ENCODE measurements at regions not wholly inside any gene's neighbourhood (a gene's known extent, or its start where the extent isn't known, plus 50 kb on each side); places are given as distances from the start of the nearest gene placed in this dataset.

DNA sequence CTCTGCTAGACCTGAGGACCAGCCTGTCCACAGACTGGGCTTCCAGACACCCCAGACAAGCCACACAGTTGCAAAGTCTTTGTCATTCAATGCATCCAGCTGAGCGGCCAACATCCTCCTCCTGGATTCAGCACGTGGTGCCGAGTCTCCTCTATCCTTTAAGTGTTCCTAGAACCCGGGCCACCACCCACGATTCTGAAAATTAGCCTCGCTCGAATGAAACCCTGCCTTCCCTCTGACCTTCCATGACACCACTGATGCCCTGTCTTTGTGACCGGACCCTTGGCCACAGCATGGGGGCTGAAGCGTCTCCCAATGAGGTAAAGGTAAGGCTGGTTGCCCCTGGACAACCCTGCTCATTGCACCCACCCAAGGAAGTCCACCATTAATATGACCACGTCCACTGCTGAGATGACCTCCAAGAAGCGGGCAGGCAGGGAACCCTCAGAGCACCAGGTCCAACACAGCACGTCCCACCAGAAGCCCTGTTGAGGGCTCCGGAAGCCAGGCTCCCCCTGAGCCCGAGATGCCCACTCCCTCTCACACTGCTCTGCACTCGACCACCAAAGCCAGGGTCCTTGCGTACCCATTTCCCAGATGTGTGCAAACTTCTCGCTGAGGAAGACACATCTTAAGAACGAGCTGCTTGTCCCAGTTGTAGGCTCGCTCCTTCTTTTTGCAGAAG lies 279.0 kb downstream of the CTTN start:
- no peak overlapping the region for H3K4me3 ChIP-seq (ENCODE audit: low read length)
- H3K27me3 ChIP-seq (ENCODE audit: control insufficient read depth, insufficient read depth, low read length), result peaks cover 2% of the 10 kb centered on the region
- no peaks in the 10 kb centered on the region for H3K9me3 ChIP-seq (replicated peaks; ENCODE audit: control insufficient read depth, low read depth, low read length)
- no peaks in the 10 kb centered on the region for H3K4me1 ChIP-seq (ENCODE audit: control insufficient read depth, insufficient read depth, low read length)
- 90% methylated on average over 18 of the region's 19 CpGs for WGBS (ENCODE audit: insufficient coverage)
- no peak overlapping the region for H3K27ac ChIP-seq (ENCODE audit: low read length)
- DNase-seq, result no peak
- H3K36me3 ChIP-seq (ENCODE audit: control insufficient read depth, insufficient read depth, low read length), result no peaks in the 10 kb centered on the region

DNA sequence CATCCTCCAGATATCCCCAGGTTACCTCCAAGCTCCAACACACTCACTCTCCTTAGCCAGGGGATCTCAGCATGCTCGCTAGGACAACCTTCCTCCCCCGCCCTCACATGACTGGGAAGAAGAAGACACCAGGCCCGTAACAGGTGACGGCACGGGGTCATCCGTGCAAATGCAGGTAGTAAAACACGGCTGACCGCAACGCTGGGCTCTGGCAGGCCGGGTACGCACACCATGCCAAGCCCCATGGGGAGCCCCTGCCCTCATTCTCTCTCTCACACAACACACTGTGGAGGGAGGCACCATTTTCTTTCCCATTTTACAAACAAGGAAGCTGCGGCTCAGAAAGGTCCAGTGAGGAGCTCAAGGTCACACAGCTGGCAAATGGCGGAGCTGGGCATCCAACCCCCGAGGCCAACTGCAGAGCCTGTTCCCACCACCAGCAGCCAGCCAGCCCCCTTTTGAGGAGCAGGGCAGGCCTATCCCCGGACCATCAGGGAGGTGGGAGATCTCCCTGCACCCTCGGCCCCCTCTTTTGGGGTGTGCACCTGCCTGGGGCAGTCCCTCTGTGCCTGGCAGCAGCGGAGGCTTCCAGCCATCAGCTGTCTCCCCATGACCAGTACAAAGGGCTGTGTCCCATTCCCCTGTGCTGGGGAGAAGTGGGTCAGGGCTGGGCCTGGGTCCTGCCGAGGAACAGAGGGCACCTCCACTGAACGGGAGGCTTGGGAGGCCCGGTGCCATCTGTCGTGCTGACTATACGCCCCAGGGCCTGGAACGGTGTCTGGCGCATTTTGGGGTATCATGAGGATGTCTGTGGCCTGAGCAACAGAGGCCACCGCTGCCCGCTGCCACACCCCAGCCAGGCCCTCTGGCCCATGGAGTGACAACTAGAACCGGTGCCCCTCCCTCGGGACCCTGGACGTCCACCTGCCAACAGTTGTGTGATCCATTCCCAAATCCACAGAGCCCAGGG lies 280.9 kb downstream of the CTTN start:
- WGBS (ENCODE audit: insufficient coverage), result 85% methylated on average over 26 of the region's 29 CpGs
- Histone ChIP-seq H3K4me3 (ENCODE audit: low read length) (no peak overlapping the region), H3K27ac (ENCODE audit: low read length) (no peak overlapping the region), H3K4me1 (ENCODE audit: control insufficient read depth, insufficient read depth, low read length) (no peaks in the 10 kb centered on the region), H3K9me3 (replicated peaks; ENCODE audit: control insufficient read depth, low read depth, low read length) (no peaks in the 10 kb centered on the region), H3K27me3 (ENCODE audit: control insufficient read depth, insufficient read depth, low read length) (peaks cover 2% of the 10 kb centered on the region), H3K36me3 (ENCODE audit: control insufficient read depth, insufficient read depth, low read length) (no peaks in the 10 kb centered on the region)
- DNase-seq, result no peak

GRCh38 chr11:70680781-70681281 lies 282.5 kb downstream of the CTTN start:
- 63% methylated on average over 12 of the region's 13 CpGs for WGBS (ENCODE audit: insufficient coverage)
- peaks cover under 1% of the 10 kb centered on the region for H3K27me3 ChIP-seq (ENCODE audit: control insufficient read depth, insufficient read depth, low read length)

GRCh38 chr11:70682056-70682455 lies 283.7 kb downstream of the CTTN start:
- Histone ChIP-seq H3K27me3 (ENCODE audit: control insufficient read depth, insufficient read depth, low read length) (no peaks in the 10 kb centered on the region), H3K27ac (ENCODE audit: low read length) (no peak overlapping the region), H3K4me3 (ENCODE audit: low read length) (no peak overlapping the region), H3K4me1 (ENCODE audit: control insufficient read depth, insufficient read depth, low read length) (no peaks in the 10 kb centered on the region), H3K9me3 (replicated peaks; ENCODE audit: control insufficient read depth, low read depth, low read length) (no peaks in the 10 kb centered on the region), H3K36me3 (ENCODE audit: control insufficient read depth, insufficient read depth, low read length) (no peaks in the 10 kb centered on the region)
- no peak for DNase-seq
- 81% methylated on average over 8 of the region's 10 CpGs for WGBS (ENCODE audit: insufficient coverage)

More at GRCh38 chr11:70680781-70681281, 282.5 kb downstream of the CTTN start:
- no peaks in the 10 kb centered on the region for H3K36me3 ChIP-seq (ENCODE audit: control insufficient read depth, insufficient read depth, low read length)
- H3K4me3 ChIP-seq (ENCODE audit: low read length), result no peak overlapping the region
- no peak overlapping the region for H3K27ac ChIP-seq (ENCODE audit: low read length)
- no peaks in the 10 kb centered on the region for H3K4me1 ChIP-seq (ENCODE audit: control insufficient read depth, insufficient read depth, low read length)
- DNase-seq, result no peak
- H3K9me3 ChIP-seq (replicated peaks; ENCODE audit: control insufficient read depth, low read depth, low read length), result no peaks in the 10 kb centered on the region

- no peak for DNase-seq
- H3K36me3 ChIP-seq (ENCODE audit: control insufficient read depth, insufficient read depth, low read length), result no peaks in the 10 kb centered on the region
- WGBS (ENCODE audit: insufficient coverage), result 91% methylated on average over 10 of the region's 12 CpGs
- no peaks in the 10 kb centered on the region for H3K27me3 ChIP-seq (ENCODE audit: control insufficient read depth, insufficient read depth, low read length)
- H3K27ac ChIP-seq (ENCODE audit: low read length), result no peak overlapping the region
- H3K4me1 ChIP-seq (ENCODE audit: control insufficient read depth, insufficient read depth, low read length), result no peaks in the 10 kb centered on the region
- H3K4me3 ChIP-seq (ENCODE audit: low read length), result no peak overlapping the region
- H3K9me3 ChIP-seq (replicated peaks; ENCODE audit: control insufficient read depth, low read depth, low read length), result no peaks in the 10 kb centered on the region
Observed at GRCh38 chr11:70682760-70683159, 284.4 kb downstream of the CTTN start.

DNA sequence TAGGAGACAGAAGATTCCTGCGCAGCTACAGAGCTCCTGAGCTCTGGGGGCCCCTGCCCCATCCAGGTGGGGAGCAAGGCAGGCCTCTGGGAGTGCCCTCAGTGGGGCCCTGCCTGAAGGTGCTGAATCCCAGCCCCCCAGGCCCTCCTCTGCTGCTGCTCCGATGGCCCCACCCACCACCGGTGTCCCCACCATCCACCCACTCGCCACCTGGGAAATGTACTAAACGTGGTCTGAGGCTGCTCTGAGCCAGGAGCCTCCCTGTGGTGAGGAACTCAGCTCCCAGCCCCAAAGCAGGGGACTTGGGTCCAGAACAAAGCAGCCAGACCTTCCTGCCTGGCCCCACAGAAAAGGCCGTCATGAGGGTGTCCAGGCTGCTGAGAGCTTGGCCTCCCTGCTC lies 289.4 kb downstream of the CTTN start:
- DNase-seq, result no peak
- 46% methylated on average over 3 of the region's 6 CpGs for WGBS (ENCODE audit: insufficient coverage)
- no peaks in the 10 kb centered on the region for H3K4me1 ChIP-seq (ENCODE audit: control insufficient read depth, insufficient read depth, low read length)
- no peaks in the 10 kb centered on the region for H3K9me3 ChIP-seq (replicated peaks; ENCODE audit: control insufficient read depth, low read depth, low read length)
- H3K27ac ChIP-seq (ENCODE audit: low read length), result no peak overlapping the region
- H3K27me3 ChIP-seq (ENCODE audit: control insufficient read depth, insufficient read depth, low read length), result no peaks in the 10 kb centered on the region
- H3K4me3 ChIP-seq (ENCODE audit: low read length), result no peak overlapping the region
- H3K36me3 ChIP-seq (ENCODE audit: control insufficient read depth, insufficient read depth, low read length), result no peaks in the 10 kb centered on the region

DNA sequence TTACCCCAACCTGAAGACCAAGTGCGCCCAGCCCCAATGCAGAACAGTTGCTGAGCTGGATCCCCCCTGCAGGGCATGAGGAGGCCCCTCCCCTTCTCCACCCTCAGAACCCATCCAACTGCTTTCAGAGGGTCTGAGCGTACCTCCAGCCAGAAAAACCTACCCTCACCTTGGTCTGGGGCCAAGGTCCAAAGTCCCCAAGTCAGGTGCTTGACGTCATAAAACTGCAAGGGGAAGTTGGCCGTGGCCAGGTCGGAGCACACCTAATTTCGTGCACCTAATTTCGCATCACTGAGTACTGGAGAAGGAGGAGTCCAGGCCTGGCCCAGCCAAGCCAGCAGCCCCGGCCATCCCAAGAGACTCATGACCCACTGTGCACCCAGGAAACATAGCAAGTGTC lies 289.8 kb downstream of the CTTN start:
- no peaks in the 10 kb centered on the region for H3K9me3 ChIP-seq (replicated peaks; ENCODE audit: control insufficient read depth, low read depth, low read length)
- H3K27ac ChIP-seq (ENCODE audit: low read length), result no peak overlapping the region
- WGBS (ENCODE audit: insufficient coverage), result 79% methylated on average over 8 of the region's 8 CpGs
- no peak for DNase-seq
- H3K27me3 ChIP-seq (ENCODE audit: control insufficient read depth, insufficient read depth, low read length), result peaks cover 3% of the 10 kb centered on the region
- H3K4me1 ChIP-seq (ENCODE audit: control insufficient read depth, insufficient read depth, low read length), result no peaks in the 10 kb centered on the region
- no peaks in the 10 kb centered on the region for H3K36me3 ChIP-seq (ENCODE audit: control insufficient read depth, insufficient read depth, low read length)
- no peak overlapping the region for H3K4me3 ChIP-seq (ENCODE audit: low read length)

GRCh38 chr11:70689764-70690163 lies 291.4 kb downstream of the CTTN start:
- no peaks in the 10 kb centered on the region for H3K36me3 ChIP-seq (ENCODE audit: control insufficient read depth, insufficient read depth, low read length)
- H3K4me3 ChIP-seq (ENCODE audit: low read length), result no peak overlapping the region
- WGBS (ENCODE audit: insufficient coverage), result 100% methylated on average over 1 of the region's 6 CpGs
- no peaks in the 10 kb centered on the region for H3K9me3 ChIP-seq (replicated peaks; ENCODE audit: control insufficient read depth, low read depth, low read length)
- no peaks in the 10 kb centered on the region for H3K4me1 ChIP-seq (ENCODE audit: control insufficient read depth, insufficient read depth, low read length)
- H3K27me3 ChIP-seq (ENCODE audit: control insufficient read depth, insufficient read depth, low read length), result peaks cover 5% of the 10 kb centered on the region
- no peak for DNase-seq
- no peak overlapping the region for H3K27ac ChIP-seq (ENCODE audit: low read length)

- WGBS (ENCODE audit: insufficient coverage), result 73% methylated on average over 3 of the region's 5 CpGs
- Histone ChIP-seq H3K36me3 (ENCODE audit: control insufficient read depth, insufficient read depth, low read length) (no peaks in the 10 kb centered on the region), H3K9me3 (replicated peaks; ENCODE audit: control insufficient read depth, low read depth, low read length) (no peaks in the 10 kb centered on the region), H3K27me3 (ENCODE audit: control insufficient read depth, insufficient read depth, low read length) (peaks cover 7% of the 10 kb centered on the region), H3K27ac (ENCODE audit: low read length) (no peak overlapping the region), H3K4me3 (ENCODE audit: low read length) (no peak overlapping the region), H3K4me1 (ENCODE audit: control insufficient read depth, insufficient read depth, low read length) (no peaks in the 10 kb centered on the region)
- no peak for DNase-seq
Observed at GRCh38 chr11:70692131-70692530, 293.8 kb downstream of the CTTN start.

DNA sequence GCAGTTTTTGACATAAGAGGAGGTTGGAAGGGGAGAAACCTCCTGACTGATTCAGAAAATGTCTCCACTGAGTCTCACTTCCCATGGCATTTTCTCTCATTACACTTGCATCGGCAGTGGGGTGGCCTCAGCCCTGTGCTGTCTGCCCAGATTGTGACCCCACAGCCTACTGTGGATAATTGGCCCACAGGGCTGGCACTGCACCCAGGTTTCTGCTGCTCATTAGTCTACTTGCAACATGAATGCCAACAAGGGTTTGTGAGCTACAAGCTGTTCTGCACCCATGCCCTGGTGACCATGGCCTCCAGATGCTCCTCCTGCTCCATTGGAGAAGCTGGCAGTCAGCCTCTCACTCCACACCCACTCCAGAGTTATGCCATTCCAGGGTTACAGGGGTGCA lies 296.0 kb downstream of the CTTN start:
- 69% methylated on average over 1 of the region's 1 CpG for WGBS (ENCODE audit: insufficient coverage)
- Histone ChIP-seq H3K27ac (ENCODE audit: low read length) (no peak overlapping the region), H3K4me3 (ENCODE audit: low read length) (no peak overlapping the region), H3K36me3 (ENCODE audit: control insufficient read depth, insufficient read depth, low read length) (no peaks in the 10 kb centered on the region), H3K4me1 (ENCODE audit: control insufficient read depth, insufficient read depth, low read length) (no peaks in the 10 kb centered on the region), H3K27me3 (ENCODE audit: control insufficient read depth, insufficient read depth, low read length) (peaks cover 7% of the 10 kb centered on the region), H3K9me3 (replicated peaks; ENCODE audit: control insufficient read depth, low read depth, low read length) (no peaks in the 10 kb centered on the region)
- no peak for DNase-seq
